CD14-positive monocyte (primary cell): ENCODE measurements at regions not wholly inside any gene's neighbourhood (a gene's known extent, or its start where the extent isn't known, plus 50 kb on each side); places are given as distances from the start of the nearest gene placed in this dataset.

Experiments
- DNase-seq, 3 donors: peaks; one replicate each; pipeline ENCODE4 v3.0.0-alpha.2; 2011 to 2022
- H2AFZ ChIP-seq: 2 replicates; pipeline ENCODE4 v1.6.0; 2012; ENCODE audit warnings: mild to moderate bottlenecking, low read depth, low read length, inconsistent platforms; ENCODE audit not compliant: insufficient read depth, poor library complexity, severe bottlenecking
- H3K27ac ChIP-seq, 2 donors: 1 replicate in 1 of 2; 2 replicates in 1 of 2; pipeline ENCODE4 v1.5.1; 2012 to 2013; ENCODE audit warnings: low read length in 2 of 2, control low read depth in 1 of 2, inconsistent platforms in 1 of 2, low read depth in 1 of 2, mild to moderate bottlenecking in 1 of 2
- H3K27me3 ChIP-seq, 2 donors: one replicate each; pipeline versions ENCODE4 v1.6.0 to v1.6.1; 2011 to 2013; ENCODE audit warnings: low read length in 2 of 2; ENCODE audit not compliant: control insufficient read depth in 2 of 2, insufficient read depth in 2 of 2
- H3K36me3 ChIP-seq, 2 donors: replicated peaks in 1 of 2; 1 replicate in 1 of 2; 2 replicates in 1 of 2; pipeline versions ENCODE4 v1.5.1 to v1.6.1; 2012 to 2013; ENCODE audit warnings: low read length in 2 of 2, control low read depth in 1 of 2, inconsistent platforms in 1 of 2, mild to moderate bottlenecking in 1 of 2; ENCODE audit not compliant: insufficient read depth in 2 of 2, control insufficient read depth in 1 of 2
- H3K4me1 ChIP-seq, 2 donors: 1 replicate in 1 of 2; 2 replicates in 1 of 2; pipeline versions ENCODE4 v1.5.1 to v1.6.1; 2012 to 2013; ENCODE audit warnings: low read length in 2 of 2, control low read depth in 1 of 2, inconsistent platforms in 1 of 2, mild to moderate bottlenecking in 1 of 2, moderate library complexity in 1 of 2; ENCODE audit not compliant: insufficient read depth in 2 of 2, control insufficient read depth in 1 of 2
- H3K4me2 ChIP-seq: replicated peaks from 2 replicates; pipeline ENCODE3; 2012; ENCODE audit warnings: low read length, moderate library complexity, mild to moderate bottlenecking; ENCODE audit not compliant: poor library complexity, severe bottlenecking; ENCODE audit errors: extremely low read depth
- H3K4me3 ChIP-seq, 3 experiments: fragments of 200-600 bp in 1 of 3; sonication (generic) in 1 of 3; replicated peaks in 1 of 3; 1 replicate in 2 of 3; 2 replicates in 1 of 3; pipeline ENCODE4 v1.5.1; 2011 to 2013; ENCODE audit warnings: low read length in 3 of 3, mild to moderate bottlenecking in 3 of 3, control low read depth in 2 of 3, low read depth in 2 of 3, inconsistent platforms in 1 of 3, moderate library complexity in 1 of 3
- H3K79me2 ChIP-seq: 2 replicates; pipeline ENCODE4 v1.6.0; 2012; ENCODE audit warnings: mild to moderate bottlenecking, control low read depth, inconsistent platforms, low read length, moderate library complexity; ENCODE audit not compliant: insufficient read depth
- H3K9ac ChIP-seq: 2 replicates; pipeline ENCODE4 v1.6.0; 2017; ENCODE audit warnings: low read length, mild to moderate bottlenecking; ENCODE audit not compliant: insufficient read depth, poor library complexity, severe bottlenecking
- H3K9me3 ChIP-seq, 2 donors: replicated peaks in 1 of 2; 1 replicate in 1 of 2; 2 replicates in 1 of 2; pipeline versions ENCODE4 v1.5.1 to v1.6.1; 2012 to 2013; ENCODE audit warnings: low read length in 2 of 2, control low read depth in 1 of 2; ENCODE audit not compliant: control insufficient read depth in 1 of 2, insufficient read depth in 1 of 2
- H4K20me1 ChIP-seq: 2 replicates; pipeline ENCODE4 v1.6.0; 2012; ENCODE audit warnings: mild to moderate bottlenecking, low read length, control low read depth, moderate library complexity; ENCODE audit not compliant: insufficient read depth
- H3K27ac Mint-ChIP-seq, 7 donors: one replicate each; pipeline ENCODE4 v1.8.0; 2020; ENCODE audit warnings: mild to moderate bottlenecking in 7 of 7, mixed read lengths in 7 of 7, moderate library complexity in 6 of 7, inconsistent platforms in 2 of 7
- H3K27me3 Mint-ChIP-seq, 3 donors: one replicate each; pipeline ENCODE4 v1.8.0; 2021 to 2022; ENCODE audit warnings: low read depth in 3 of 3, mild to moderate bottlenecking in 3 of 3, mixed read lengths in 3 of 3, moderate library complexity in 3 of 3, inconsistent platforms in 1 of 3
- H3K36me3 Mint-ChIP-seq, 2 donors: one replicate each; pipeline ENCODE4 v1.8.0; 2020; ENCODE audit warnings: mixed read lengths in 2 of 2, inconsistent platforms in 1 of 2, mild to moderate bottlenecking in 1 of 2
- H3K4me1 Mint-ChIP-seq: one replicate; pipeline ENCODE4 v1.8.0; 2020; ENCODE audit warnings: mild to moderate bottlenecking, mixed read lengths
- H3K4me3 Mint-ChIP-seq, 2 donors: one replicate each; pipeline ENCODE4 v1.8.0; 2020; ENCODE audit warnings: mild to moderate bottlenecking in 2 of 2, mixed read lengths in 2 of 2, moderate library complexity in 1 of 2
- H3K9me3 Mint-ChIP-seq, 7 donors: one replicate each; pipeline ENCODE4 v1.8.0; 2020 to 2022; ENCODE audit warnings: mixed read lengths in 7 of 7, mild to moderate bottlenecking in 6 of 7, moderate library complexity in 6 of 7, inconsistent platforms in 2 of 7
- WGBS: methylation state at CpG from one replicate; pipeline ENCODE4 v1.1.5; 2013; ENCODE audit warnings: missing lambda C conversion rate; ENCODE audit not compliant: insufficient coverage; 5-methylcytosine and 5-hydroxymethylcytosine counted together
- intact Hi-C, 2 donors: fragments of 100-400 bp; cut with micrococcal nuclease; formaldehyde crosslinking; loops; one replicate each; pipeline versions ENCODE4 v1.15.0 to v1.15.1; 2023
- TF ChIP-seq, protein P1 (sequence below): fragments of 200-600 bp; IDR thresholded peaks from one replicate; pipeline ENCODE4 v1.8.0; 2022; ENCODE audit warnings: antibody characterized with exemption, mild to moderate bottlenecking

DNA sequence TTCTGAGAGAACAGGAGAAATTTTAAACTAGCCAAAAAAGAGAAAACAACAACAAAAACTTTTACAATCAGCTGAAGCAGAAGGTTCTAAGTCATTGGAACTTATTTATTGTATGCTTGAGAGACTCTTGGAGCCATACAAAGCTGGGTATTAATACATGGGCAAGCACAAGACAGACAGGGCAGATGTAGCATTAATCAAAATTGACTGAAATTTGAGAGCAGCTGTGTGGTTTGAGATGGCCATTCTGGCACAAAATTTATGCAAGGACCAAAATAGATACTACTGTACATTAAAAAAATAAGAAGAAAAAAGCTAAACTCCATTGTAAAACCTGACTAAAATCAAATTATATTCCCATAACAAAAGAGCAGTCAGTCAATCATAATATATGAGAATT lies 892.5 kb downstream of the PLA2G4A start:
- no peaks in the 10 kb centered on the region for H3K36me3 ChIP-seq
- Mint-ChIP-seq H3K36me3 (no peaks in the 10 kb centered on the region), H3K4me3 (no peak overlapping the region), H3K27ac (no peak overlapping the region), H3K9me3 (peaks cover 0 to 11% (median 0%) of the 10 kb centered on the region in 7 donors), H3K4me1 (no peaks in the 10 kb centered on the region), H3K27me3 (no peaks in the 10 kb centered on the region)
- no peak overlapping the region for H3K9ac ChIP-seq
- no peaks in the 10 kb centered on the region for H4K20me1 ChIP-seq
- no peak for DNase-seq
- H3K4me1 ChIP-seq = no peaks in the 10 kb centered on the region
- H3K27ac ChIP-seq = no peak overlapping the region
- no peak overlapping the region for H2AFZ ChIP-seq
- H3K4me2 ChIP-seq = no peak overlapping the region
- no peaks in the 10 kb centered on the region for H3K9me3 ChIP-seq
- intact Hi-C loops = no loop called here
- no peaks in the 10 kb centered on the region for H3K79me2 ChIP-seq
- TF ChIP-seq, protein P1, sequence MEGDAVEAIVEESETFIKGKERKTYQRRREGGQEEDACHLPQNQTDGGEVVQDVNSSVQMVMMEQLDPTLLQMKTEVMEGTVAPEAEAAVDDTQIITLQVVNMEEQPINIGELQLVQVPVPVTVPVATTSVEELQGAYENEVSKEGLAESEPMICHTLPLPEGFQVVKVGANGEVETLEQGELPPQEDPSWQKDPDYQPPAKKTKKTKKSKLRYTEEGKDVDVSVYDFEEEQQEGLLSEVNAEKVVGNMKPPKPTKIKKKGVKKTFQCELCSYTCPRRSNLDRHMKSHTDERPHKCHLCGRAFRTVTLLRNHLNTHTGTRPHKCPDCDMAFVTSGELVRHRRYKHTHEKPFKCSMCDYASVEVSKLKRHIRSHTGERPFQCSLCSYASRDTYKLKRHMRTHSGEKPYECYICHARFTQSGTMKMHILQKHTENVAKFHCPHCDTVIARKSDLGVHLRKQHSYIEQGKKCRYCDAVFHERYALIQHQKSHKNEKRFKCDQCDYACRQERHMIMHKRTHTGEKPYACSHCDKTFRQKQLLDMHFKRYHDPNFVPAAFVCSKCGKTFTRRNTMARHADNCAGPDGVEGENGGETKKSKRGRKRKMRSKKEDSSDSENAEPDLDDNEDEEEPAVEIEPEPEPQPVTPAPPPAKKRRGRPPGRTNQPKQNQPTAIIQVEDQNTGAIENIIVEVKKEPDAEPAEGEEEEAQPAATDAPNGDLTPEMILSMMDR = no peak
- no peaks in the 10 kb centered on the region for H3K27me3 ChIP-seq
- H3K4me3 ChIP-seq = no peak overlapping the region

DNA sequence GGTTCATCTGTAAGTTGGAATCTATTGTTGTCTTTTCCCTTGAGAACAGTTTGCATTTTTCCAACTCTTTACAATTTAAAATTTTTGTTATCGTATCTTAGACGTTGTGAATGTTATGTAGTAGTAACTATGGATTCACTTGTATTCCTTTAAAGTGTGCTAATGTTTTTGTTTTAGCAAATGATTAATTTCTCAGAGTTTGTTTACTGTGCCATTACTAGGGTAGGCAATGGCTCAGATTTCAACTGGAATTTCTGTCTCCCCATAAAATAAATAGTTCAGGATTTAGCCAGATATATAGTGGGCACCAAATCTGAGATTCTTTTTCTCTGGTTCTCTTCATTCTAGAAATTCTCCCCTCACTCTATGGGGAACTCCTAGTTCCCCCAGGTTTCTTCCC lies 896.5 kb downstream of the PLA2G4A start:
- H3K27ac Mint-ChIP-seq = no peak overlapping the region
- H3K4me3 Mint-ChIP-seq = no peak overlapping the region
- peaks cover 0 to 7% (median 3%) of the 10 kb centered on the region in 7 donors for H3K9me3 Mint-ChIP-seq
- Histone ChIP-seq H3K4me1 (no peaks in the 10 kb centered on the region), H3K36me3 (no peaks in the 10 kb centered on the region), H2AFZ (no peak overlapping the region), H3K27ac (no peak overlapping the region), H3K27me3 (no peaks in the 10 kb centered on the region), H3K4me3 (no peak overlapping the region), H4K20me1 (no peaks in the 10 kb centered on the region), H3K9ac (no peak overlapping the region), H3K4me2 (no peak overlapping the region), H3K9me3 (peaks cover 0 to 5% of the 10 kb centered on the region in 2 donors), H3K79me2 (no peaks in the 10 kb centered on the region)
- TF ChIP-seq, protein P1 = no peak
- no peaks in the 10 kb centered on the region for H3K4me1 Mint-ChIP-seq
- intact Hi-C loops = no loop called here
- DNase-seq = no peak
- H3K36me3 Mint-ChIP-seq = no peaks in the 10 kb centered on the region
- no peaks in the 10 kb centered on the region for H3K27me3 Mint-ChIP-seq
- WGBS = no CpG with 5 or more reads among the region's 2 CpGs
